ENCODE measurements at regions not wholly inside any gene's neighbourhood (a gene's known extent, or its start where the extent isn't known, plus 50 kb on each side); places are given as distances from the start of the nearest gene placed in this dataset.

DNA sequence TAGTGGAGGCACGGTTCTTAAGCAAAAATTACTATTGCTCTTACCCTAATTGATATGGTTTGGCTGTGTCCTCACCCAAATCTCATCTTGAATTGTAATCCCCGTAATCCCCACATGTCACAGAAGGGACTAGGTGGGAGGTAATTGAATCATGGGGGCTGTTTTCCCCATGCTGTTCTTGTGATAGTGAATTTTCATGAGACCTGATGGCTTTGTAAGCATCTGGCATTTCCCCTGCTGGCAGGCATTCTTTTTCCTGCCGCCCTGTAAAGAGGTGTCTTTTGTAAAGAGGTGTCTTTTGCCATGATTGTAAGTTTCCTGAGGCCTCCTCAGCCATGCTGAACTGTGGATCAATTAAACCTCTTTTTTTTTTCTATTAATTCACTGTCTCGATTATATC lies 1691.8 kb upstream of the SLC39A10 start:
- Mint-ChIP-seq H3K36me3 (no peaks in the 10 kb centered on the region), H3K27ac (no peak overlapping the region), H3K4me3 (no peak overlapping the region), H3K4me1 (no peaks in the 10 kb centered on the region), H3K9me3 (no peaks in the 10 kb centered on the region), H3K27me3 (no peaks in the 10 kb centered on the region)
- no peak for DNase-seq

DNA sequence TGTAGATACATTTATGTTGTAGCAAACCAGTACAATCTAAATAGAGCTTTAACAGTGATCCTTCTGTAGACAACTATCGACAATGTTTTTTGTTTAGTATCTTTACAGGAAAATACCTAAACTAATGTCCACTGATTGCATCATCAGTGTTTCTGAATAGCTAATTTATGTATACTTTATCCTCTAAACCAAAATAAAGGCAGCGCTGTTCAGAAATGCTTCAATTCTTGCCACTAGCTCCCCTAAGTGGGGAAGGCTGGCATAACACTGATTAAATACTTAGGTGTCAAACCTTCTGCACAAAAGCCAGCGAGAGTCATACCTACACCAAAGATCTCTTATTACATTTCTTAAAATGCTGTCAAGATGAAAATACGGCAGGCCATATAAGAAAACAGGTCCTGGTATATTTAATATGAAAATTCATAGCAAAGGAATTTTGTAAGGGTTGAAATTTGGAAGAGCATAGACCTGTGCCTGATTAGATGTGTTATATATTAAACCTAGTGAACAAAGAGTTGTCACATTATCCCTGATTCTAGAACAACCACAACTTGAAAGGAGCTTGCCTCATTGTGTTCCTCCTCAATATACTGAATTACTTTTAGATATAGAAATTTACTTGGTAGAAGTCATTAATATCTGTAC lies 1693.4 kb upstream of the SLC39A10 start:
- DNase-seq = no peak
- Mint-ChIP-seq H3K4me3 (no peak overlapping the region), H3K27ac (no peak overlapping the region), H3K9me3 (no peaks in the 10 kb centered on the region), H3K27me3 (no peaks in the 10 kb centered on the region), H3K4me1 (no peaks in the 10 kb centered on the region), H3K36me3 (no peaks in the 10 kb centered on the region)

GRCh38 chr2:193946806-193947205 lies 1710.2 kb upstream of the SLC39A10 start:
- Mint-ChIP-seq H3K27me3 (no peaks in the 10 kb centered on the region), H3K4me3 (no peak overlapping the region)

GRCh38 chr2:193943406-193943960 lies 1713.5 kb upstream of the SLC39A10 start:
- Mint-ChIP-seq H3K9me3 (no peaks in the 10 kb centered on the region), H3K36me3 (no peaks in the 10 kb centered on the region), H3K4me1 (no peaks in the 10 kb centered on the region), H3K27ac (no peak overlapping the region), H3K4me3 (no peak overlapping the region), H3K27me3 (no peaks in the 10 kb centered on the region)
- DNase-seq = no peak

More at GRCh38 chr2:193946806-193947205, 1710.2 kb upstream of the SLC39A10 start:
- no peak for DNase-seq
- Mint-ChIP-seq H3K9me3 (no peaks in the 10 kb centered on the region), H3K36me3 (no peaks in the 10 kb centered on the region), H3K27ac (no peak overlapping the region), H3K4me1 (no peaks in the 10 kb centered on the region)

- Mint-ChIP-seq H3K4me3 (no peak overlapping the region), H3K27ac (no peak overlapping the region), H3K36me3 (no peaks in the 10 kb centered on the region), H3K9me3 (no peaks in the 10 kb centered on the region), H3K27me3 (no peaks in the 10 kb centered on the region), H3K4me1 (no peaks in the 10 kb centered on the region)
- no peak for DNase-seq
Measured at GRCh38 chr2:193935114-193935513, 1721.9 kb upstream of the SLC39A10 start.

DNA sequence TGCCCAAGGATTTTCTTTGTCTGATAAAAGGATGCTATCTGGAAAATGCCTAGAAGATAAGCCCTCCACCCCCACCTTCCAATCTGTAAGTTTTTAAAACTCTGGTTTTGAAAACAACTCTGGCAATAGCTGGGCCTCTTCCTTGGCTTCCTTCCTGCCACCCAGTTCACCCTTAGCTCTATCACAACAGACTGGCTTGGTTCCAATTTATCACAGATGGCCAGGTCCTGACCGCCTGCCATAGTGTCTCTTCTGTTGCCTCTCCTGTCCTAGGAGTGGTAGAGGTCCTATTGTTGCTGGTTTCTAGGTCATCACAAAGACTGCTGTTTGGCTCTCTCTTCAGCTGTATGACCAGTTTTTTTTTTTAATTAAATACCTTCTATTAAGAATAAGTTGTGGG lies 1727.9 kb upstream of the SLC39A10 start:
- no peak for DNase-seq
- Mint-ChIP-seq H3K4me3 (no peak overlapping the region), H3K36me3 (no peaks in the 10 kb centered on the region), H3K27me3 (no peaks in the 10 kb centered on the region), H3K27ac (no peak overlapping the region), H3K4me1 (no peaks in the 10 kb centered on the region), H3K9me3 (no peaks in the 10 kb centered on the region)

DNA sequence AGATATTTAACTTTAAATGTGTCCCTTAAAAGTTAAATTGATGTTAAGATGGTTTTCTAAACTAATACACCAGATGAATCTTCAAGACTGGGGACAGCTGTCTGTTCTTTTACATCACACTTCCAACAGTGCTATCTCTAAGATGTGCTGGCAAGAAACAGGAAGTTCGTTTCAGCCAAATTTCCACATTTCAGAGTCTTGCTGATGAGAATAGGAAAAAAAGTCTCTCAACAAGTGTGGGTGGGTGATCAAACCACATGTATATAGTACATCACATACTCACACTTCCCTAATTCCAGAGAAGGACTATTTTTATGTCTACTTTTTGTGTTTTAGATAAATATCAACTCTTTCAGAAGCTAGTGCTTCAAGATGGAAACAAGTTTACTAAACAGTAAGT lies 1712.8 kb upstream of the TMEFF2 start:
- H3K36me3 Mint-ChIP-seq = no peaks in the 10 kb centered on the region
- no peaks in the 10 kb centered on the region for H3K4me1 Mint-ChIP-seq
- no peaks in the 10 kb centered on the region for H3K27me3 Mint-ChIP-seq
- no peaks in the 10 kb centered on the region for H3K9me3 Mint-ChIP-seq
- H3K27ac Mint-ChIP-seq = no peak overlapping the region
- no peak for DNase-seq
- no peak overlapping the region for H3K4me3 Mint-ChIP-seq

DNA sequence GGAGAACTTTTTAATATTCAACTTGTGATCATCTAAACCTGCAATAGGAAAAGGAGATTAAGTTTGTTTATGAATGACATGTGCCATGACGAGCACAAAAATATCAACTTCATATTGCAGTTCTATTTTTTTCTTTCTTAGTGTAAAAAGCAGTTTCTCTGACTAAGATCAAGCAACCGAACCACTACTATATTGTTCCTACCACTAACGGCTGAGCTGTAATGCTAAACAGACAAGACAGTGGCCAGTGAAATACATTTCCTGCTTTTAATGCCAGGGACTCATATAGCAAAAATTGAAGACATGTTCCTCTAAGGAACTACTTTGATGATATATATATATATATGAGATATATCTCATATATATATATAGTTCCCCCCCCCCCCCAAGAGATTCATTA lies 1705.6 kb upstream of the TMEFF2 start:
- H3K36me3 Mint-ChIP-seq = no peaks in the 10 kb centered on the region

DNA sequence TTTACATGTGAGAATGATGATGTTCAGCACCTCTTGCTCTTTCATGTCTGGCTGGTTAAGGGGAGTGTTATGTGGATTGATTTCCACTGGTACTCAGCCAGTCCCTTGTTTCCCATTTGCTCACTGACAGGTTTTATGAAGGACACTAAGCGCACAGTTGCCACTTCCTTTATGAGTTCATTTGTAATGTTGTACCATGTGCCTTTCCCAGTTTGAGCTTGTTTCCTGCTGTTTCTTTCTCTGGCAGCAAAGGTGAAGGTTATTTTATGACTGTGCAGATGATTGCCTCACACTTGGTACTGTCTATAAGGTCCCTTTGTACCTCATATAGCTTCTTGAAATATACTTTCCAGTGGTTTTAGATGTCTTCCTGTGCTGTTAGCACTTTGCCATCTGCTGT lies 1700.5 kb upstream of the TMEFF2 start:
- Mint-ChIP-seq H3K27ac (no peak overlapping the region), H3K9me3 (no peaks in the 10 kb centered on the region), H3K4me3 (no peak overlapping the region), H3K4me1 (no peaks in the 10 kb centered on the region), H3K27me3 (no peaks in the 10 kb centered on the region), H3K36me3 (no peaks in the 10 kb centered on the region)
- no peak for DNase-seq

More for the DNA sequence above, 1705.6 kb upstream of the TMEFF2 start:
- Mint-ChIP-seq H3K4me3 (no peak overlapping the region), H3K27me3 (no peaks in the 10 kb centered on the region), H3K4me1 (no peaks in the 10 kb centered on the region), H3K9me3 (no peaks in the 10 kb centered on the region), H3K27ac (no peak overlapping the region)
- no peak for DNase-seq

DNA sequence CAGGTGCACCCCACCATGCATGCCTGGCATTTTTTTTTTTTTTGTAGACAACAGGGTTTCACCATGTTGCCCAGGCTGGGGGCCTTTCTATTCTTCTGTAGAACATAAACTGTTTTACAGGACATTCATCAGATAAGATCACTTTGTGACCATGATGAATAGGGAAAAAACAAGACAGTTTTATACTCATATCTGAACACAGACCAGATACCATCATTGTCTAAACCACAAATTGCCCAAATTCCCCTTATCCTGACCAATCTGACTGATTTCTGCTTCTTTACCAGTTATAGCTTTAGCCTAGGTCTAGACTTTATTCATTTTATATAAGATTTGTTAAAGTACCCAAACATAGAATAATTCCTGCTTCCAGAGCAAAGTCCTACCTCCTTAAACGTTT lies 1699.3 kb upstream of the TMEFF2 start:
- DNase-seq = no peak
- Mint-ChIP-seq H3K36me3 (no peaks in the 10 kb centered on the region), H3K9me3 (no peaks in the 10 kb centered on the region), H3K27ac (no peak overlapping the region), H3K4me3 (no peak overlapping the region), H3K27me3 (no peaks in the 10 kb centered on the region), H3K4me1 (no peaks in the 10 kb centered on the region)

- no peak for DNase-seq
- no peak overlapping the region for H3K27ac Mint-ChIP-seq
- H3K36me3 Mint-ChIP-seq = no peaks in the 10 kb centered on the region
- no peaks in the 10 kb centered on the region for H3K9me3 Mint-ChIP-seq
- no peaks in the 10 kb centered on the region for H3K4me1 Mint-ChIP-seq
- H3K27me3 Mint-ChIP-seq = no peaks in the 10 kb centered on the region
- no peak overlapping the region for H3K4me3 Mint-ChIP-seq
Measured at GRCh38 chr2:193891023-193891422, 1696.3 kb upstream of the TMEFF2 start.

DNA sequence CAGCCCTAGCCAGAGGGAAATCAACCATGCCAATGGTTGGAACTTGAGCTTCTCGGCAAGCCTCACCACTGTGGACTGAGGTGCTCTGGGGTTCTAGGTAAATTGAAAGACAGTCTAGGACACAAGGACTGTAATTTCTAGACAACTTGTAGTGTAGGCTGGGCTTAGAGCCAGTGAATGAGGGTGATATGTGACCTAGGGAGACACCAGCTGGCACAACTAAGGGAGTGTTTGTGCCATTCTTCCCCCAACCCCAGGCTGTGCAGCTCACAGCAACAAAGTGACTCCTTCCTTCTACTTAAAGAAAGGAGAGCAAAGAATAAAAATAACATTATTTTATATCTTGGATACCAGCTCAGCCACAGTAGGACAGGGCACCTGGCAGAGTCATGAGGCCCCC lies 1690.7 kb upstream of the TMEFF2 start:
- Mint-ChIP-seq H3K36me3 (no peaks in the 10 kb centered on the region), H3K27me3 (no peaks in the 10 kb centered on the region), H3K4me3 (no peak overlapping the region), H3K4me1 (no peaks in the 10 kb centered on the region), H3K9me3 (peaks cover 5% of the 10 kb centered on the region), H3K27ac (no peak overlapping the region)
- no peak for DNase-seq

GRCh38 chr2:193883820-193884219 lies 1689.1 kb upstream of the TMEFF2 start:
- Mint-ChIP-seq H3K36me3 (no peaks in the 10 kb centered on the region), H3K9me3 (peaks cover 5% of the 10 kb centered on the region), H3K27ac (no peak overlapping the region), H3K4me1 (no peaks in the 10 kb centered on the region), H3K4me3 (no peak overlapping the region), H3K27me3 (no peaks in the 10 kb centered on the region)
- no peak for DNase-seq

- DNase-seq = no peak
- H3K9me3 Mint-ChIP-seq = no peaks in the 10 kb centered on the region
- no peak overlapping the region for H3K4me3 Mint-ChIP-seq
- H3K27me3 Mint-ChIP-seq = no peaks in the 10 kb centered on the region
- H3K36me3 Mint-ChIP-seq = no peaks in the 10 kb centered on the region
- no peaks in the 10 kb centered on the region for H3K4me1 Mint-ChIP-seq
- no peak overlapping the region for H3K27ac Mint-ChIP-seq
Measured at GRCh38 chr2:193876980-193877379, 1682.2 kb upstream of the TMEFF2 start.

DNA sequence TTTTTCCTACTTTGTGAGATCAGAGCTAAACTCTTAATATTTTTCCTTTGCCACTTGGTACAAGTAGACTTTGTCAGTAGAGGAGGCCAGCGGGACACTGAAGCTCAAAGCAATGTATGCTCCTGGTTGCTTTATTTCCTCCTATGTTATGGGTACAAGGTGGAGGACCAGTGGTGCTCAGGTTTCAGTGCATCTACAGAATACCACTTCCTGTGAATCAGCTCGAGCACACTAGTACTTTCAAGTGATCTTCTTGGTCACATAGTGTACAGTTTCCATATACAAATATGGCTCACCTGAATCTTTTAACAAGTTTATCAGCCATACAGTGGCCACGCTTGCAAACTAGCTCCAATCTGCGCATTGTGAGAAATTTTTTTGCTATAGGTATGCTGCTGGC lies 1674.8 kb upstream of the TMEFF2 start:
- no peak overlapping the region for H3K27ac Mint-ChIP-seq
- no peaks in the 10 kb centered on the region for H3K4me1 Mint-ChIP-seq
- H3K4me3 Mint-ChIP-seq = no peak overlapping the region
- no peak for DNase-seq
- H3K9me3 Mint-ChIP-seq = peaks cover 4% of the 10 kb centered on the region
- H3K27me3 Mint-ChIP-seq = no peaks in the 10 kb centered on the region
- no peaks in the 10 kb centered on the region for H3K36me3 Mint-ChIP-seq

GRCh38 chr2:193868833-193869232 lies 1674.1 kb upstream of the TMEFF2 start:
- Mint-ChIP-seq H3K4me1 (no peaks in the 10 kb centered on the region), H3K4me3 (no peak overlapping the region), H3K27me3 (no peaks in the 10 kb centered on the region), H3K9me3 (peaks cover 4% of the 10 kb centered on the region), H3K27ac (no peak overlapping the region), H3K36me3 (no peaks in the 10 kb centered on the region)
- DNase-seq = no peak
